Memory B cell (primary cell): ENCODE measurements at regions not wholly inside any gene's neighbourhood (a gene's known extent, or its start where the extent isn't known, plus 50 kb on each side); places are given as distances from the start of the nearest gene placed in this dataset.

Experiments used
- ATAC-seq: fragments of 150-1000 bp; cut with Tn5 transposase; 2 replicates; pipeline ENCODE4 v1.10.0; 2021; ENCODE audit warnings: low read depth, mild to moderate bottlenecking, moderate library complexity
- DNase-seq, 2 donors: peaks; one replicate each; pipeline ENCODE4 v3.0.0; 2022; ENCODE audit warnings: low spot score in 2 of 2
- H3K27ac Mint-ChIP-seq: one replicate; pipeline ENCODE4 v1.8.0; 2022; ENCODE audit warnings: mild to moderate bottlenecking, moderate library complexity, mixed read lengths
- H3K27me3 Mint-ChIP-seq: one replicate; pipeline ENCODE4 v1.8.0; 2022; ENCODE audit warnings: mixed read lengths
- H3K36me3 Mint-ChIP-seq: one replicate; pipeline ENCODE4 v1.8.0; 2022; ENCODE audit warnings: mild to moderate bottlenecking, mixed read lengths
- H3K4me1 Mint-ChIP-seq: one replicate; pipeline ENCODE4 v1.8.0; 2022; ENCODE audit warnings: mixed read lengths
- H3K4me3 Mint-ChIP-seq: one replicate; pipeline ENCODE4 v1.8.0; 2022; ENCODE audit warnings: mild to moderate bottlenecking, moderate library complexity, mixed read lengths
- H3K9me3 Mint-ChIP-seq: one replicate; pipeline ENCODE4 v1.8.0; 2022; ENCODE audit warnings: mixed read lengths

- peaks cover 36% of the 10 kb centered on the region for H3K36me3 Mint-ChIP-seq
- ATAC-seq: no peak
Measured at GRCh38 chr6:144847916-144848315, 562.8 kb downstream of the UTRN start.

GRCh38 chr6:144849920-144850319, 564.8 kb downstream of the UTRN start:
- DNase-seq (no peak), ATAC-seq (no peak)
- Mint-ChIP-seq H3K27ac (no peak overlapping the region), H3K36me3 (peaks cover 32% of the 10 kb centered on the region), H3K4me3 (no peak overlapping the region), H3K9me3 (no peaks in the 10 kb centered on the region), H3K27me3 (no peaks in the 10 kb centered on the region), H3K4me1 (peaks cover 2% of the 10 kb centered on the region)

More at GRCh38 chr6:144847916-144848315, 562.8 kb downstream of the UTRN start:
- no peaks in the 10 kb centered on the region for H3K4me1 Mint-ChIP-seq
- no peak overlapping the region for H3K4me3 Mint-ChIP-seq
- no peaks in the 10 kb centered on the region for H3K27me3 Mint-ChIP-seq
- no peaks in the 10 kb centered on the region for H3K9me3 Mint-ChIP-seq
- H3K27ac Mint-ChIP-seq: peak overlapping the region; percentile 60
- DNase-seq: no peak

- no peak overlapping the region for H3K27ac Mint-ChIP-seq
Measured at GRCh38 chr6:144853603-144854002, 568.5 kb downstream of the UTRN start.

GRCh38 chr6:144854654-144855053, 569.5 kb downstream of the UTRN start:
- no peak overlapping the region for H3K4me3 Mint-ChIP-seq
- peak overlapping the region; percentile 55 for H3K27ac Mint-ChIP-seq
- peaks cover 2% of the 10 kb centered on the region for H3K4me1 Mint-ChIP-seq
- peaks cover 12% of the 10 kb centered on the region for H3K36me3 Mint-ChIP-seq
- peaks cover 2% of the 10 kb centered on the region for H3K27me3 Mint-ChIP-seq
- DNase-seq (no peak), ATAC-seq (no peak)
- H3K9me3 Mint-ChIP-seq: no peaks in the 10 kb centered on the region

More at GRCh38 chr6:144853603-144854002, 568.5 kb downstream of the UTRN start:
- Mint-ChIP-seq H3K36me3 (peaks cover 17% of the 10 kb centered on the region), H3K27me3 (no peaks in the 10 kb centered on the region), H3K4me1 (peaks cover 2% of the 10 kb centered on the region), H3K4me3 (no peak overlapping the region), H3K9me3 (no peaks in the 10 kb centered on the region)
- DNase-seq: no peak
- ATAC-seq: no peak

GRCh38 chr6:144855375-144855774, 570.2 kb downstream of the UTRN start:
- H3K27me3 Mint-ChIP-seq: peaks cover 2% of the 10 kb centered on the region
- peak overlapping the region; percentile 55 for H3K27ac Mint-ChIP-seq
- no peak for DNase-seq
- H3K4me3 Mint-ChIP-seq: no peak overlapping the region
- peaks cover 2% of the 10 kb centered on the region for H3K4me1 Mint-ChIP-seq
- H3K9me3 Mint-ChIP-seq: no peaks in the 10 kb centered on the region
- H3K36me3 Mint-ChIP-seq: peaks cover 8% of the 10 kb centered on the region
- ATAC-seq: no peak

- Mint-ChIP-seq H3K9me3 (no peaks in the 10 kb centered on the region), H3K4me1 (peaks cover 2% of the 10 kb centered on the region), H3K27ac (no peak overlapping the region), H3K36me3 (peaks cover 4% of the 10 kb centered on the region), H3K4me3 (no peak overlapping the region), H3K27me3 (peaks cover 2% of the 10 kb centered on the region)
- DNase-seq (no peak), ATAC-seq (no peak)
Measured at GRCh38 chr6:144855812-144856531, 570.8 kb downstream of the UTRN start.

- Mint-ChIP-seq H3K4me1 (peaks cover 2% of the 10 kb centered on the region), H3K27me3 (peaks cover 2% of the 10 kb centered on the region), H3K27ac (no peak overlapping the region), H3K9me3 (no peaks in the 10 kb centered on the region), H3K36me3 (peaks cover 4% of the 10 kb centered on the region), H3K4me3 (no peak overlapping the region)
- ATAC-seq (no peak), DNase-seq (no peak)
Measured at GRCh38 chr6:144856622-144857021, 571.5 kb downstream of the UTRN start.

- ATAC-seq: no peak
- peaks cover 2% of the 10 kb centered on the region for H3K36me3 Mint-ChIP-seq
Measured at GRCh38 chr6:144857086-144857485, 572.0 kb downstream of the UTRN start.

GRCh38 chr6:144862769-144863168, 577.6 kb downstream of the UTRN start:
- ATAC-seq (no peak), DNase-seq (no peak)
- peaks cover 6% of the 10 kb centered on the region for H3K36me3 Mint-ChIP-seq
- peaks cover 3% of the 10 kb centered on the region for H3K4me1 Mint-ChIP-seq
- no peak overlapping the region for H3K4me3 Mint-ChIP-seq
- peaks cover 12% of the 10 kb centered on the region for H3K27me3 Mint-ChIP-seq
- no peak overlapping the region for H3K27ac Mint-ChIP-seq
- peaks cover 11% of the 10 kb centered on the region for H3K9me3 Mint-ChIP-seq

More at GRCh38 chr6:144857086-144857485, 572.0 kb downstream of the UTRN start:
- DNase-seq: no peak
- no peaks in the 10 kb centered on the region for H3K9me3 Mint-ChIP-seq
- no peak overlapping the region for H3K4me3 Mint-ChIP-seq
- H3K27me3 Mint-ChIP-seq: peaks cover 2% of the 10 kb centered on the region
- H3K4me1 Mint-ChIP-seq: peaks cover 2% of the 10 kb centered on the region
- H3K27ac Mint-ChIP-seq: no peak overlapping the region

GRCh38 chr6:144867761-144868160, 582.6 kb downstream of the UTRN start:
- no peak for ATAC-seq
- Mint-ChIP-seq H3K4me1 (peaks cover 3% of the 10 kb centered on the region), H3K36me3 (peaks cover 6% of the 10 kb centered on the region), H3K9me3 (peaks cover 9% of the 10 kb centered on the region), H3K4me3 (no peak overlapping the region), H3K27ac (no peak overlapping the region), H3K27me3 (peaks cover 10% of the 10 kb centered on the region)
- DNase-seq: no peak

- Mint-ChIP-seq H3K4me1 (peaks cover 3% of the 10 kb centered on the region), H3K27ac (no peak overlapping the region), H3K4me3 (no peak overlapping the region), H3K36me3 (peaks cover 2% of the 10 kb centered on the region), H3K9me3 (peaks cover 3% of the 10 kb centered on the region), H3K27me3 (peaks cover 5% of the 10 kb centered on the region)
- no peak for ATAC-seq
- DNase-seq: no peak
Measured at GRCh38 chr6:144870782-144871181, 585.6 kb downstream of the UTRN start.

GRCh38 chr6:144873623-144874378, 588.7 kb downstream of the UTRN start:
- DNase-seq (no peak), ATAC-seq (no peak)
- Mint-ChIP-seq H3K27me3 (peaks cover 7% of the 10 kb centered on the region), H3K27ac (no peak overlapping the region), H3K4me1 (no peaks in the 10 kb centered on the region), H3K36me3 (no peaks in the 10 kb centered on the region), H3K9me3 (peaks cover 1% of the 10 kb centered on the region), H3K4me3 (no peak overlapping the region)

- ATAC-seq (no peak), DNase-seq (no peak)
- Mint-ChIP-seq H3K4me3 (no peak overlapping the region), H3K27ac (no peak overlapping the region), H3K36me3 (no peaks in the 10 kb centered on the region), H3K9me3 (peaks cover 1% of the 10 kb centered on the region), H3K27me3 (peaks cover 12% of the 10 kb centered on the region), H3K4me1 (no peaks in the 10 kb centered on the region)
Measured at GRCh38 chr6:144876689-144877088, 591.6 kb downstream of the UTRN start.

GRCh38 chr6:144877118-144877517, 592.0 kb downstream of the UTRN start:
- Mint-ChIP-seq H3K27me3 (peaks cover 12% of the 10 kb centered on the region), H3K27ac (no peak overlapping the region), H3K4me3 (no peak overlapping the region), H3K36me3 (no peaks in the 10 kb centered on the region), H3K9me3 (peaks cover 1% of the 10 kb centered on the region), H3K4me1 (no peaks in the 10 kb centered on the region)
- ATAC-seq: no peak
- DNase-seq: no peak
